ENCODE measurements at regions not wholly inside any gene's neighbourhood (a gene's known extent, or its start where the extent isn't known, plus 50 kb on each side); places are given as distances from the start of the nearest gene placed in this dataset.

DNA sequence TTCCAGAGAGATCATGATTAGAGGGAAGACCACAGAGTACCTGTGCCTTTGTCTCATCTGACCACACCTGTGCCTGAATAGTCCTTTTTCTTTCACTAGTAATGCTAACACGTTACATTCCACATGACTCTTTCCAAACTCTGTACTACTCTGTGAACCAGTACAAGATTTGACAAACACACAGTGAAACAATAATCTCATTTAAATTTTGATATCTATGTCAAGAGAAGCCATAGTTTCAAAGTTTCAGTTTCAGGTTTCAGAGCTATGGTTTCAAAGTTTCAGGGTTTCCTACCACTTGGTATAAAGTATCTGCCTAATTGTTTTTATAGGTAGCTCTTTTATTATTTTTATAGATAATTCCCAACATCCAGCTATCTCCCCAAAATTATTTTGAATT is 62.0 kb upstream of the PHACTR2 start:
- TF ChIP-seq, protein P1, sequence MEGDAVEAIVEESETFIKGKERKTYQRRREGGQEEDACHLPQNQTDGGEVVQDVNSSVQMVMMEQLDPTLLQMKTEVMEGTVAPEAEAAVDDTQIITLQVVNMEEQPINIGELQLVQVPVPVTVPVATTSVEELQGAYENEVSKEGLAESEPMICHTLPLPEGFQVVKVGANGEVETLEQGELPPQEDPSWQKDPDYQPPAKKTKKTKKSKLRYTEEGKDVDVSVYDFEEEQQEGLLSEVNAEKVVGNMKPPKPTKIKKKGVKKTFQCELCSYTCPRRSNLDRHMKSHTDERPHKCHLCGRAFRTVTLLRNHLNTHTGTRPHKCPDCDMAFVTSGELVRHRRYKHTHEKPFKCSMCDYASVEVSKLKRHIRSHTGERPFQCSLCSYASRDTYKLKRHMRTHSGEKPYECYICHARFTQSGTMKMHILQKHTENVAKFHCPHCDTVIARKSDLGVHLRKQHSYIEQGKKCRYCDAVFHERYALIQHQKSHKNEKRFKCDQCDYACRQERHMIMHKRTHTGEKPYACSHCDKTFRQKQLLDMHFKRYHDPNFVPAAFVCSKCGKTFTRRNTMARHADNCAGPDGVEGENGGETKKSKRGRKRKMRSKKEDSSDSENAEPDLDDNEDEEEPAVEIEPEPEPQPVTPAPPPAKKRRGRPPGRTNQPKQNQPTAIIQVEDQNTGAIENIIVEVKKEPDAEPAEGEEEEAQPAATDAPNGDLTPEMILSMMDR (IDR thresholded peaks at IDR 0.05) = no peak
- no peak for TF ChIP-seq POLR2A (IDR thresholded peaks at IDR 0.05)

Measured in lower leg skin (tissue), 3 donors.